ENCODE measurements at regions not wholly inside any gene's neighbourhood (a gene's known extent, or its start where the extent isn't known, plus 50 kb on each side); places are given as distances from the start of the nearest gene placed in this dataset.

DNA sequence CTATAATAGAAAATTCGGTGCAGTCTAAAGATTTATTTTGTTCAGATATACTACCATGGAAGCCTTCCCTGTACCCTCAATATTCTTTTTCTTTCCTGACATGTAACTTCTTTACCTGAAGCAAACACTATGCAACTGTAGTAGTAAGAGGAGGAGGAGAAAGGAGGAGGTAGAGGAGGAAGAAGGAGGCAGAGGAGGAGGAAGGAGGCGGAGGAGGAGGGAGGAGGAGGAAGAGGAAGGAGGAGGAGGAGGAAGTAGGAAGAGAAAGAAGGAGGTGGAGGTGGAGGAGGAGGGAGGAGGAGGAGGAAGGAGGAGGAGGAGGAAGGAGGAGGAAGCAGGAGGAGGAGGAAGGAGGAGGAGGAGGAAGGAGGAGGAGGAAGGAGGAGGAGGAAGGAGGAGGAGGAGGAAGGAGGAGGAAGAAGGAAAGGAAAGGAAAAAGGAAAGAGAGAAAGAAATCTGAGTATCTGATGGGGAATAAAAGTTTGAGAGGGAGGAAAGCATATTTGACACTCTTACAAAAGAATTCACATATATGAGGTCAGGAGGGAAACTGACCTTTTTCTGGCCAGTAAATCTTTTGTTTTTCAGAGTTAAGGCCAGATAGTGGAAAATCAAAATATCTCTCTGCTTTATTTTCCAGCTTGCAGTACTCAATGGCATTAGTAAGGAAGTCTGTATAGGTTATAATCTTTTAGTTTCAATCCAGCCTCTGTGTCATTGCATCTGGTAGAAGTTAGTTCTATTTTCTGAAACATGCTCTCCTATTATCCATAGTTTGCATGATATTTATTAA is 114.5 kb upstream of the LPAR1 start:
- H3K27me3 ChIP-seq (ENCODE audit: insufficient read depth, poor library complexity, severe bottlenecking): no peaks in the 10 kb centered on the region
- no peak overlapping the region for H3K4me3 ChIP-seq (replicated peaks; ENCODE audit: insufficient read depth, low read length)

GRCh38 chr9:111151537-111151936 is 113.3 kb upstream of the LPAR1 start:
- no peak for TF ChIP-seq REST (IDR thresholded peaks at IDR 0.05; ENCODE audit: insufficient replicate concordance, low read depth)
- H3K27ac ChIP-seq (replicated peaks): no peak overlapping the region
- DNase-seq (ENCODE audit: low read depth in 1 of 2, low spot score in 1 of 2): no peak
- no peak overlapping the region for H3K4me3 ChIP-seq (replicated peaks; ENCODE audit: insufficient read depth, low read length)
- H3K27me3 ChIP-seq (ENCODE audit: insufficient read depth, poor library complexity, severe bottlenecking): no peaks in the 10 kb centered on the region

More for the DNA sequence above, 114.5 kb upstream of the LPAR1 start:
- no peak for TF ChIP-seq SPI1 (IDR thresholded peaks at IDR 0.05; ENCODE audit: borderline replicate concordance, low read depth)
- TF ChIP-seq, protein P1, sequence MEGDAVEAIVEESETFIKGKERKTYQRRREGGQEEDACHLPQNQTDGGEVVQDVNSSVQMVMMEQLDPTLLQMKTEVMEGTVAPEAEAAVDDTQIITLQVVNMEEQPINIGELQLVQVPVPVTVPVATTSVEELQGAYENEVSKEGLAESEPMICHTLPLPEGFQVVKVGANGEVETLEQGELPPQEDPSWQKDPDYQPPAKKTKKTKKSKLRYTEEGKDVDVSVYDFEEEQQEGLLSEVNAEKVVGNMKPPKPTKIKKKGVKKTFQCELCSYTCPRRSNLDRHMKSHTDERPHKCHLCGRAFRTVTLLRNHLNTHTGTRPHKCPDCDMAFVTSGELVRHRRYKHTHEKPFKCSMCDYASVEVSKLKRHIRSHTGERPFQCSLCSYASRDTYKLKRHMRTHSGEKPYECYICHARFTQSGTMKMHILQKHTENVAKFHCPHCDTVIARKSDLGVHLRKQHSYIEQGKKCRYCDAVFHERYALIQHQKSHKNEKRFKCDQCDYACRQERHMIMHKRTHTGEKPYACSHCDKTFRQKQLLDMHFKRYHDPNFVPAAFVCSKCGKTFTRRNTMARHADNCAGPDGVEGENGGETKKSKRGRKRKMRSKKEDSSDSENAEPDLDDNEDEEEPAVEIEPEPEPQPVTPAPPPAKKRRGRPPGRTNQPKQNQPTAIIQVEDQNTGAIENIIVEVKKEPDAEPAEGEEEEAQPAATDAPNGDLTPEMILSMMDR (IDR thresholded peaks at IDR 0.05; ENCODE audit: insufficient read depth, low read length): no peak
- TF ChIP-seq GABPA (IDR thresholded peaks at IDR 0.05; ENCODE audit: low read depth): no peak
- TF ChIP-seq POLR2AphosphoS5 (IDR thresholded peaks at IDR 0.05; ENCODE audit: low read depth): no peak
- TF ChIP-seq REST (IDR thresholded peaks at IDR 0.05; ENCODE audit: insufficient replicate concordance, low read depth): no peak
- no peak for DNase-seq (ENCODE audit: low read depth in 1 of 2, low spot score in 1 of 2)
- no peak overlapping the region for H3K27ac ChIP-seq (replicated peaks)

DNA sequence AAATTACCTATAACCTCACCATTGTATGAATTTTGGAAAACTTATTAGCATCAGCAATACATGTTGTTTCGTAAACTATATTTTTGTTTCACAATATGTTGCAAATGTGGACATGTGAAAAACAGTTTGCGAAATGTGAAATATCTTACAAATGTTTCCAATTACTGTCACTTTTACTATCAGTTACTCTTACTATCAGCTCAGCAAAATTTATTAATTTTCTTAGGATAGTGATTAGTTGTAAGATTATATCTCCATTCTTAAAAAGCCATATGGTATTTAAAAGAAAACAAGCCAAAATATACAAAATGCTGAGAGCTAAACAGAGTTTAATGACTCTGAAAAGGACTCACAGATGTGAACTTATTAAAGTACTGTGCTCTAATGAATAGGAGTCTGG is 111.9 kb upstream of the LPAR1 start:
- Histone ChIP-seq H3K27me3 (ENCODE audit: insufficient read depth, poor library complexity, severe bottlenecking) (no peaks in the 10 kb centered on the region), H3K27ac (replicated peaks) (no peak overlapping the region), H3K4me3 (replicated peaks; ENCODE audit: insufficient read depth, low read length) (no peak overlapping the region)
- no peak for DNase-seq (ENCODE audit: low read depth in 1 of 2, low spot score in 1 of 2)
- TF ChIP-seq REST (IDR thresholded peaks at IDR 0.05; ENCODE audit: insufficient replicate concordance, low read depth) (no peak), SPI1 (IDR thresholded peaks at IDR 0.05; ENCODE audit: borderline replicate concordance, low read depth) (no peak)
- TF ChIP-seq, protein P1 (IDR thresholded peaks at IDR 0.05; ENCODE audit: insufficient read depth, low read length): no peak

All from HL-60 (cell line).